ENCODE measurements at regions not wholly inside any gene's neighbourhood (a gene's known extent, or its start where the extent isn't known, plus 50 kb on each side); places are given as distances from the start of the nearest gene placed in this dataset.
"Not testable (repeated sequence)": the region's sequence is repeated elsewhere in the genome, so short reads cannot be mapped to it uniquely, and the experiment has no call there.

- H3K4me1 Mint-ChIP-seq = no peaks in the 10 kb centered on the region
- peak overlapping the region in 2 of 7 donors; percentile 19 to 48 for H3K27ac Mint-ChIP-seq
- DNase-seq = no peak
- no peaks in the 10 kb centered on the region for H3K9me3 ChIP-seq (ENCODE audit: control insufficient read depth in 1 of 2, low read length in 2 of 2)
- no peaks in the 10 kb centered on the region for H3K36me3 Mint-ChIP-seq
- no peak overlapping the region for H3K4me3 ChIP-seq (ENCODE audit: low read length in 2 of 2)
- H3K4me3 Mint-ChIP-seq = no peak overlapping the region
- H3K4me1 ChIP-seq (ENCODE audit: insufficient read depth, low read length) = no peaks in the 10 kb centered on the region
- no peaks in the 10 kb centered on the region for H3K27me3 ChIP-seq (ENCODE audit: insufficient read depth, low read length)
- intact Hi-C loops (cut with micrococcal nuclease) = no loop called here
- no peak overlapping the region for H3K27ac ChIP-seq (ENCODE audit: low read depth, low read length)
- POLR2A ChIA-PET (ENCODE audit: partially characterized antibody) = no interaction called here
- no peaks in the 10 kb centered on the region for H3K36me3 ChIP-seq (ENCODE audit: insufficient read depth, low read length)
- CTCF ChIA-PET (ENCODE audit: partially characterized antibody) = no interaction called here
- peaks cover 6 to 16% of the 10 kb centered on the region in 2 donors for H3K27me3 Mint-ChIP-seq
- H3K9me3 Mint-ChIP-seq = peaks cover 0 to 11% (median 4%) of the 10 kb centered on the region in 8 donors
These were observed 56.5 kb downstream of the NPPC start for GRCh38 chr2:231869704-231870103.

GRCh38 chr2:231869016-231869415 is 57.2 kb downstream of the NPPC start:
- H3K9me3 ChIP-seq (ENCODE audit: control insufficient read depth in 1 of 2, low read length in 2 of 2); H3K27me3 ChIP-seq (ENCODE audit: insufficient read depth, low read length); H3K4me3 Mint-ChIP-seq; H3K36me3 ChIP-seq (ENCODE audit: insufficient read depth, low read length); DNase-seq; H3K4me1 ChIP-seq (ENCODE audit: insufficient read depth, low read length); POLR2A ChIA-PET (ENCODE audit: partially characterized antibody); H3K36me3 Mint-ChIP-seq; H3K27ac ChIP-seq (ENCODE audit: low read depth, low read length); H3K4me3 ChIP-seq (ENCODE audit: low read length in 2 of 2); H3K27ac Mint-ChIP-seq; H3K4me1 Mint-ChIP-seq; intact Hi-C loops (cut with micrococcal nuclease): not testable (repeated sequence)
- Mint-ChIP-seq H3K27me3 (peaks cover 4 to 12% of the 10 kb centered on the region in 2 donors), H3K9me3 (peaks cover 0 to 12% (median 5%) of the 10 kb centered on the region in 8 donors)
- CTCF ChIA-PET (ENCODE audit: partially characterized antibody) = interaction anchor here (1.4 kb wide), 1 partner anchor 15 kb away, joined by 5 read pairs; no protein-coding TSS in a partner anchor

GRCh38 chr2:231866450-231866849 is 59.7 kb downstream of the NPPC start:
- intact Hi-C loops (cut with micrococcal nuclease) = no loop called here
- H3K27ac ChIP-seq (ENCODE audit: low read depth, low read length) = no peak overlapping the region
- Mint-ChIP-seq H3K4me1 (no peaks in the 10 kb centered on the region), H3K27me3 (peaks cover 4 to 10% of the 10 kb centered on the region in 2 donors), H3K4me3 (no peak overlapping the region), H3K27ac (no peak overlapping the region), H3K36me3 (no peaks in the 10 kb centered on the region), H3K9me3 (peaks cover 0 to 12% (median 5%) of the 10 kb centered on the region in 8 donors)
- no peaks in the 10 kb centered on the region for H3K27me3 ChIP-seq (ENCODE audit: insufficient read depth, low read length)
- H3K4me1 ChIP-seq (ENCODE audit: insufficient read depth, low read length) = no peaks in the 10 kb centered on the region
- no peak for DNase-seq
- H3K4me3 ChIP-seq (ENCODE audit: low read length in 2 of 2) = no peak overlapping the region
- ChIA-PET POLR2A (ENCODE audit: partially characterized antibody) (no interaction called here), CTCF (ENCODE audit: partially characterized antibody) (no interaction called here)
- H3K36me3 ChIP-seq (ENCODE audit: insufficient read depth, low read length) = no peaks in the 10 kb centered on the region
- H3K9me3 ChIP-seq (ENCODE audit: control insufficient read depth in 1 of 2, low read length in 2 of 2) = no peaks in the 10 kb centered on the region

DNA sequence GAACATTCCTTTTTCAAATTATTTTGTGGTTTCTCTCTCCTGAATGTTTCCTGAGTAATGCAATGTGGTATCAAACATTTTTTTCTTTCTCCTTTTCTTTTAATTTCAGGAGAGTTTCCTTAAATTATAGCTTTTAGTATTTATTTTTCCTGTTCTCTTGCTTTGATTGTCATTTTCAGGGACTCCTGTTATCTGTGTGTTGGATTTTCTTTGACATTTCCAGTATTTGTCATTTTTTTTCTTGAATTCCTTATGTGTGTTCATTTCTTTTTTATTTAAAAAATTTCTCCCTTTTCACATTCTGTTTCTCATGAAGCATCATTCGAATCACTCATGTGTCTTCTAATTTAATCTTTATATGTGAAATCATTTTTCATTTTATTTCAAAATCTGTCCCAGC is 61.0 kb downstream of the NPPC start:
- H3K9me3 ChIP-seq (ENCODE audit: control insufficient read depth in 1 of 2, low read length in 2 of 2) = no peaks in the 10 kb centered on the region
- H3K9me3 Mint-ChIP-seq = peaks cover 0 to 12% (median 5%) of the 10 kb centered on the region in 8 donors

GRCh38 chr2:231862071-231862470 is 64.1 kb downstream of the NPPC start:
- no peaks in the 10 kb centered on the region for H3K36me3 Mint-ChIP-seq

More for the DNA sequence above, 61.0 kb downstream of the NPPC start:
- H3K4me1 Mint-ChIP-seq = no peaks in the 10 kb centered on the region
- no peak overlapping the region for H3K4me3 Mint-ChIP-seq
- intact Hi-C loops (cut with micrococcal nuclease) = no loop called here
- Histone ChIP-seq H3K36me3 (ENCODE audit: insufficient read depth, low read length) (no peaks in the 10 kb centered on the region), H3K4me1 (ENCODE audit: insufficient read depth, low read length) (no peaks in the 10 kb centered on the region), H3K27me3 (ENCODE audit: insufficient read depth, low read length) (no peaks in the 10 kb centered on the region), H3K27ac (ENCODE audit: low read depth, low read length) (no peak overlapping the region), H3K4me3 (ENCODE audit: low read length in 2 of 2) (no peak overlapping the region)
- ChIA-PET CTCF (ENCODE audit: partially characterized antibody) (no interaction called here), POLR2A (ENCODE audit: partially characterized antibody) (no interaction called here)
- H3K27ac Mint-ChIP-seq = no peak overlapping the region
- no peak for DNase-seq
- peaks cover 4 to 6% of the 10 kb centered on the region in 2 donors for H3K27me3 Mint-ChIP-seq
- no peaks in the 10 kb centered on the region for H3K36me3 Mint-ChIP-seq

DNA sequence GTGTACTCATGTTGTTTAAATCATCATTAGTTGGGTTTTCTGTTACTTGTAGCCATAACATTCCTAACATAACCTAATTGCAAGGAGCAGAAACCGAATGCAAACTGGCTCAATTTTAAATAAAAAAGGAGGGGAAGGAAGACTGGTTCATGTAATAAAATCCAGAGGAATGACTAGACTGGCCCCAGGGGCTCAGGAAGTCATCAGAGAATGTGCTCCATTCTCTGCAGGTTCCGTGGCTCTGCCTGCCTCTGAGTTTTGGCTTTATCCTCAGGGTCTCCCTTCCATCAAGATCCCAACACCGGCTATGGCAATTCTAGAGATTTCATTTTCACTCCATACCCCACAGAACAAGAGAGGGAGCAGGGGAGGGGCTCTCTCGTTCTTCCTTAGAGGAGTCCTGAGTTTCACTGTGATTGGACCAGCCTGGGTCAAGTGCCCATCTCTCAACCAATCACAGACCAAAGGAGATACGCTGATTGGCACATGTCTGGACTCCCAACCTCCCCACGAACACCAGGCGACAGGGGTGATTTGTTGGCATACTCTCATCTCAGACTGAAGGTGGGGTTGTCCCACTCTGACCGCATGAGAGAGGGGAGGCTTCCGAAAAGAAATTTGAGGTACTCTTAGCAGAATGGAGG is 64.8 kb downstream of the NPPC start:
- ChIA-PET POLR2A (ENCODE audit: partially characterized antibody) (no interaction called here), CTCF (ENCODE audit: partially characterized antibody) (interaction anchor here (1.0 kb wide), 1 partner anchor 8 kb away, joined by 3 read pairs; no protein-coding TSS in a partner anchor)
- Mint-ChIP-seq H3K36me3 (no peaks in the 10 kb centered on the region), H3K4me3 (no peak overlapping the region), H3K27ac (no peak overlapping the region), H3K9me3 (peaks cover 0 to 12% (median 5%) of the 10 kb centered on the region in 8 donors), H3K4me1 (no peaks in the 10 kb centered on the region), H3K27me3 (peaks cover 4 to 5% of the 10 kb centered on the region in 2 donors)
- H3K9me3 ChIP-seq (ENCODE audit: control insufficient read depth in 1 of 2, low read length in 2 of 2) = no peaks in the 10 kb centered on the region
- DNase-seq = no peak
- no peak overlapping the region for H3K27ac ChIP-seq (ENCODE audit: low read depth, low read length)
- H3K4me3 ChIP-seq (ENCODE audit: low read length in 2 of 2) = no peak overlapping the region
- no peaks in the 10 kb centered on the region for H3K27me3 ChIP-seq (ENCODE audit: insufficient read depth, low read length)
- no peaks in the 10 kb centered on the region for H3K4me1 ChIP-seq (ENCODE audit: insufficient read depth, low read length)
- intact Hi-C loops (cut with micrococcal nuclease) = no loop called here
- H3K36me3 ChIP-seq (ENCODE audit: insufficient read depth, low read length) = no peaks in the 10 kb centered on the region

More at GRCh38 chr2:231862071-231862470, 64.1 kb downstream of the NPPC start:
- H3K27me3 Mint-ChIP-seq = peaks cover 2 to 6% of the 10 kb centered on the region in 2 donors
- DNase-seq = no peak
- H3K4me1 Mint-ChIP-seq = no peaks in the 10 kb centered on the region
- H3K4me3 Mint-ChIP-seq = no peak overlapping the region
- no peak overlapping the region for H3K27ac Mint-ChIP-seq
- peaks cover 0 to 12% (median 5%) of the 10 kb centered on the region in 8 donors for H3K9me3 Mint-ChIP-seq
- Histone ChIP-seq H3K4me1 (ENCODE audit: insufficient read depth, low read length) (no peaks in the 10 kb centered on the region), H3K4me3 (ENCODE audit: low read length in 2 of 2) (no peak overlapping the region), H3K36me3 (ENCODE audit: insufficient read depth, low read length) (no peaks in the 10 kb centered on the region), H3K27ac (ENCODE audit: low read depth, low read length) (no peak overlapping the region), H3K9me3 (ENCODE audit: control insufficient read depth in 1 of 2, low read length in 2 of 2) (no peaks in the 10 kb centered on the region), H3K27me3 (ENCODE audit: insufficient read depth, low read length) (no peaks in the 10 kb centered on the region)
- intact Hi-C loops (cut with micrococcal nuclease) = no loop called here
- POLR2A ChIA-PET (ENCODE audit: partially characterized antibody) = no interaction called here
- CTCF ChIA-PET (ENCODE audit: partially characterized antibody) = interaction anchor here (1.0 kb wide), 1 partner anchor 9 kb away, joined by 3 read pairs; no protein-coding TSS in a partner anchor
